ENCODE measurements at regions not wholly inside any gene's neighbourhood (a gene's known extent, or its start where the extent isn't known, plus 50 kb on each side); places are given as distances from the start of the nearest gene placed in this dataset.

DNA sequence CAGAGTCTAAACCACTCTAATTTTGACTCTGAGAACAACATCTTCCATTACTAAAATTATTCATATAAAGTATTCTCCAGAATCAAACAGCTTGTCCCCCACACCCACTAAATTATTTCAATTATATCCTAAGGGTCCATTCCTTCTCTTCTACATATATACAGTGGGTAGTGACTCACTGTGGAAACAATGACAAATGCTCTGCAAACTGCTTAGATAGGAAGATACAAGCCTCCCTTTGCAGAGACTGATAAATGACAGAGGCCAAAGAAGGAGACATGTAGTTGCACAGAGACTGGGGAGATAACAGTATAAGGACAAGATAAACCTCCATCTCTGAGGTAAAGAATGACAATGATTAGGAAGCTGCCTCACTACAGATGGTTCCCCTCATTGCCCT is 1087.4 kb downstream of the AGBL1 start:
- DNase-seq (ENCODE audit: low read depth in 2 of 2) = no peak

DNA sequence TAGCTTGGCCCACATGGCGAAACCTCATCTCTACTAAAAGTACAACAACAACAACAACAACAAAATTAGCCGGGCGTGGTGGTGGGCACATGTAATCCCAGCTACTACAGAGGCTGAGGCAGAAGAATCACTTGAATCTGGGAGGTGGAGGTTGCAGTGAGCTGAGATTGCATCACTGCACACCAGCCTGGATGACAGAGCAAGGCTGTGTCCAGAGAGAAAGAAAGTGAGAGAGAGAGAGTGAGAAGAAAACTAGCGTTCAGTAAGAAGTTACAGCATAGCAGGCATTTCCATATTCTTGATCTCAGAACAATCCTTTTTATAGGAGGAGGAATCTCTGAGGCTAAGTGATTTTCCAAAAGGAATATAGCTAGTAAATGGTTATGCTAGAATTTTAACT is 1076.1 kb downstream of the AGBL1 start:
- DNase-seq (ENCODE audit: low read depth in 2 of 2) = no peak

DNA sequence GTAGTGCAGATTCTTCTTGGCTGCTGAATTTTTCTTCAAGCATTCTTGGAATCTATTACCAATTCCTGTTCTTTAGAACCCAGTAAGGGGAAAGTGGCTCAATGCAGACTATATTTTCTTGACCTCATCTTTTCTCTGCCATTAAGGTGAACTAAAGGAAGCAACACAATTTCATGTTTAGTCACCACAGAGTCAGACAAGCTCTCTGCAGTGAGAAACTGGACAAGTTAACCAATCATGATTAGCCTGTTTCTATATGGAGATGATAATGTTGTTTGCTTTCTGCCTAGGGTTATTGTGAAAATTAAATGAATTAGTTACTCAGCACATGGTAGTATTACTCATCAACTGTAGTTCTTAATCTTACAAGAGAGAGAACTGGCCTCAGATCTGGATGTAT is 1075.1 kb downstream of the AGBL1 start:
- DNase-seq (ENCODE audit: low read depth in 2 of 2) = no peak

DNA sequence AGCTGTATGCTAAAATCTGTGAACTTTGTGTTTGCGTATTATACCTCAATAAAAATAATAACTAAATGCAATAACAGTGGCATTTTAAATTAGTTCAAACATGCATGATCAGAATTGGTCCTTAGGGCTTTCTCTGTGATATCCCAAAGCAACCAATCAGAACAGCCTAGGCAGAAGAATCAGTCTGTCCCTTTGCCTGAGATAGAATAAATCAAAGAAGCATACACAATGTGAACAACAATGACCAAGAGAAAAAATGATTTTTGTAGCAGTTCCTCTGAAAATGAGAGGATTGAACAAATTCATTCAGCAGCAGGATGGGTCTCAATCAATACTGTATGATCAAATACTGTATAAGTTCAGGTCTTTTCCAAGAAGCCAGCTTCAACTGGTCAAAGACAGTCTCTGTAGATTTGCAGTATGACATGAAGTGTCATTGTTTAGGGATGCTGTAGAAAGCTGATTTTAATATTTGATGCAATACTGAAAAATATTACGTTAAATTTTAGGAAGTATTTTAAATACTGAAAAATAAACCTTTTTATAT is 1071.6 kb downstream of the AGBL1 start:
- no peak for DNase-seq (ENCODE audit: low read depth in 2 of 2)

- DNase-seq (ENCODE audit: low read depth in 2 of 2) = no peak
Observed at GRCh38 chr15:87145696-87146095, 1066.0 kb downstream of the AGBL1 start.

GRCh38 chr15:87144775-87145174 is 1065.1 kb downstream of the AGBL1 start:
- DNase-seq (ENCODE audit: low read depth in 2 of 2) = no peak

DNA sequence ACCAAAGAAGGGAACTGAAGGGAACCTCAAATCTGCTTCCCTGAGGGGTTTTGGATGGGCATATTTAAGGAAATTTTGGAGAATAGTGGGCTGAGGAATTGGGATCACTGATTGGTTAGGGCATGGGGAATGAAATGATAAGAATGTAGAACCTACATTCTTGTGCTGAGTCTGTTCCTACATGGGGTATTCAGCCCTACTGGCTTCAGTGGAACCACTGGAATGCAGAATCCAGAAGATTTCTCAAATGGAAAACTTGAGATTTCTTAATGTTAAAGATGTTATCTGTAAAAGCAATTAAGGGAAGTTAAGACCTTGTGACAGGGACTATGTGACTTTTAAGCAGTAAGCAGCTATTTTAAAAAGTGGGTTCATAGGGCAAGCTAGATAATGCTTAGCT is 1062.4 kb downstream of the AGBL1 start:
- DNase-seq (ENCODE audit: low read depth in 2 of 2) = no peak

DNA sequence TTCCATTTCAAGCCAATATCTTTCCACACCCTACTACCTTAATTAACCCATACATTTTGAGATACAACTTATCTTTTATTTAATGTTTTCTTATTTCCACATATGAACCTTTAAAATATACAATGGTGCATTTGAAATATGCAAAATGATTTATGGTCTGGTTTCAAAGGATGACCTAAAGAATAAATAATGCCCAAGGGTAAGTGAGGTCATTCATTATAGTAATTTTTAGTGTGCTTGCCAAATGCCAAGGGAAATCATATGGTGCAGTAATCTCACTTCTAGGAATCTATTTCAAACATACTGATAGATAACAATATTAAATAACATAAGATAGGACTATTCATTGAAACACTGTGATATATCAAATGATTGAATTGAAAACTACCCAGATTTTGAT is 1055.4 kb downstream of the AGBL1 start:
- no peak for DNase-seq (ENCODE audit: low read depth in 2 of 2)

GRCh38 chr15:87133704-87134103 is 1054.0 kb downstream of the AGBL1 start:
- no peak for DNase-seq (ENCODE audit: low read depth in 2 of 2)

GRCh38 chr15:87131067-87131466 is 1051.4 kb downstream of the AGBL1 start:
- DNase-seq (ENCODE audit: low read depth in 2 of 2) = no peak

GRCh38 chr15:87129916-87130315 is 1050.2 kb downstream of the AGBL1 start:
- DNase-seq (ENCODE audit: low read depth in 2 of 2) = no peak

GRCh38 chr15:87123676-87124382 is 1044.2 kb downstream of the AGBL1 start:
- no peak for DNase-seq (ENCODE audit: low read depth in 2 of 2)

GRCh38 chr15:87121336-87121735 is 1041.7 kb downstream of the AGBL1 start:
- DNase-seq (ENCODE audit: low read depth in 2 of 2) = no peak

DNA sequence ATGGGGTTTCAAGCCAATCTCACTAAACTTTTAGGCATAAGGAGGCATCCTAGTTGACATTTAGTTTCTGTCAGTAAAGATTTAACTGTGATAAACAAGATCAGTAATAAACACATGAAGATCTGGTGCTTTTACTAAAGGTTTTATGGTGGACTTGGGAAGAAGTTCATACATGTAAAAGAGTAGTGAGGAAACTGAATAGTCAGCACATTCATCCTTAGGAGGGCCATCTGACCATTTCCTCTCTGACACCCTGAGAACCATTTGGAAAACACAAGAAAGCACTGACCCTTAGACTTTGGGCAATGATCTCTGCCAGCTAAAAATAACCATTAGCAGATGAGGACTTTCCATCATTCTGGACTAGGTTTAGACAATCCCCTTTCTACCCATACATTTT is 1040.9 kb downstream of the AGBL1 start:
- DNase-seq (ENCODE audit: low read depth in 2 of 2) = no peak

DNA sequence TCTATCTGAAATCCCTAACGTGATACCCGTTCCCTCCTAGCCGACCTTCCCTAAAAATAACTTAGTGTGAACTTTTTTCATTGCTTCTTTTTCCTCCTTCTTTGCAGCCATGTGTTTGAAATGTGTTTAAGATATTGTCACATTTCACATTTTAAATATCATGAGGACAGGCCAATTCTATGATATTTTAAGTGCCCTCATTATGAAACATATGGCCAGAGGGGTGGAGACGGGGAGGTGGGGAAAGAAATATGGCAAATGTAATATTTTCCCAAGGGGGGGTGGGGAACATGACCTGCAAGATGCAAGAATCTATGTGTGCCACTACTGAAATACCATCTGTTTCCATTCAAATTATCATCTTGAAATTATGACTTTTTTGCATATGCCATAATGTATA is 1039.2 kb downstream of the AGBL1 start:
- DNase-seq (ENCODE audit: low read depth in 2 of 2) = no peak

DNA sequence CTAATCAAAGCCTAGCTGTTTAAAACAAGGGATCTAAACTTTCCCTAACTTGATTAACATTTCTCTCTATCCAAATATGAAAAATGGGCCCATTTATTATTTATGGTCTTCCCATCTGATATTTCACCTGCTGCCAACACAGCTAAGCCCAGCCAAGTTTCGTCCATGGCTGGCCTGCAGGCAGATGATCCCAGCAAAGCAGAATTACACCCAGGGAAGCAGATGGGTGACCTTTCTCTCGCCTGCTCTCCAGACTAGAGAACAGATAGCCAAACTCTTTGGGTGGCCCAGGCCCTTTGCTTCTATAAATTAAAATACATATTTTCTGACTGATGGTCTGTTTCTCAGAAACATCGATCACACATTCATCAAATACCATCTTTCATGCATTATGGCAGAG is 1038.8 kb downstream of the AGBL1 start:
- no peak for DNase-seq (ENCODE audit: low read depth in 2 of 2)

GRCh38 chr15:87115795-87116194 is 1036.1 kb downstream of the AGBL1 start:
- DNase-seq (ENCODE audit: low read depth in 2 of 2) = no peak

DNA sequence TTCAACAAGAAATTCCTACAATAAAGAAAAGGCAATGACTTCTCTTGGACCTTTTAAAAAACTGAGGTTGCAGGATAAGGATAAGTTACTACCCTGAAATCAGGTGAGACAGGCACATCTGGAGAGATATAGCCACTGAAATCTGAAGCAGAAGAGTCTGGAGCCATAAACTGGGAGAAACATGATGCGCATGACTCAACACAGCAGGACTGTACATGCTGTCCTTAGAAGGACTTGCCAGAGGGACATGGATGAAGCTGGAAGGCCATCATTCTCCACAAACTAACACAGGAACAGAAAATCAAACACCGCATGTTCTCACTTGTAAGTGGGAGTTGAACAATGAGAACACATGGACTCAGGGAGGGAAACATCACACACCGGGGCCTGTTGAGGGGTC is 1020.2 kb downstream of the AGBL1 start:
- no peak for DNase-seq (ENCODE audit: low read depth in 2 of 2)

DNA sequence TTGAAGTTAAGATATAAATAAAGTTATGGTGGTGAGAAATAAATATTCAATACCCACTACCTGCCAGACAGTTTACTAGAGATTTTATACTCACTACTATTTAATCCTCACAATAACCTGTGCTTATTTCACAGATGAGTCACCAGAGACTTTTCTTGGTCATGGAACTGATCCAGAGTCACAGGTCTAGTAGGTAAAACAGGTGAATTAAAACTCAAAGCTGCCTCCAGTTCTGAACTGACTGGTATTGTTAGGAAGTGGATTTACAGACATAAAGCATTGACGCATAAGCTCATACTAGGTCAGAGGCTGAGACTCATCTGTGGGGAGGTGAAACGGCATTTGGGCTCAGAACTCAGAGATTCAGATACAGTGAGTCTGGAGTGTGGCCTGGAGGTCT is 1009.9 kb downstream of the AGBL1 start:
- no peak for DNase-seq (ENCODE audit: low read depth in 2 of 2)

DNA sequence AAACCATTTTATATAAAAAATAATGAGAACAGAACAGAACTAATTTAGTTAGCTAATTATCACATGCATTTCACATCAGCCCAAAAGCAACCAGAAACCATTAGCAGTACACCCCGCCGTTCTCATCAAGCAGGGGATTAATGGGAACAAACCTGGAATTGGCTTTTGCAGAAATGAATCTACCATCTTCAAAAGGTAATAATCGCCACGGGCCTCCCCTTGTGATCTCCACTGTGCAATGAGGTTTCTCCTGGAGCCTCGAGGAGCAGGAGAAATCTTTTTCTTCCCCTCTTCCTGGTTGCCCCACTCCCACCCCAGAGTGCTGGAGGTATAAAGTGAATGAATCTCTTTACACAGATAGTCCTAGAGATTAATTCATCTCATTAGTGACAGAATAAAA is 1003.5 kb downstream of the AGBL1 start:
- DNase-seq (ENCODE audit: low read depth in 2 of 2) = no peak

DNA sequence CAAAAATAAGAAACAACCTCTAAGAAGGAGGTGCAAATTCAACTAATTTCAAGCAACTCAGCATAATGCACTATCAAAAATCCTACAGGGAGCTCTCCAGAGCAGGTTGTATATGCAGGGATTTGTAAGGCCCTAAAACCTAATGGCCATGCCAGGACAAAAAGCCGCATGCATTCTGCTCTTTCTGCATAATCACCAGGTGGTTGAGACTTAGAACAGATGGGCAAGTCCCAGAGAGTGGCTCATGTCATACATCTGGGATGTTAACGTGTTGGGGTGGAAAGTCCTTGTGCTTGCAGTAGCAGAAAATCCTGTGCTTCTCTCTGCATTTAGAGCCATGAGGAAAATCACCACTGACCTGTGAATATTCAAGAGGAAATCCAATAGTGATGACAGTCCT is 1002.9 kb downstream of the AGBL1 start:
- no peak for DNase-seq (ENCODE audit: low read depth in 2 of 2)

- no peak for DNase-seq (ENCODE audit: low read depth in 2 of 2)
Observed at GRCh38 chr15:87080547-87080946, 1000.9 kb downstream of the AGBL1 start.
